HCT116 (cell line): ENCODE measurements at regions not wholly inside any gene's neighbourhood (a gene's known extent, or its start where the extent isn't known, plus 50 kb on each side); places are given as distances from the start of the nearest gene placed in this dataset.

ENCODE experiments used
- ATAC-seq: fragments of 200-7000 bp; cut with Tn5 transposase; 2 replicates; pipeline ENCODE4 v1.9.1; 2020; ENCODE audit warnings: mild to moderate bottlenecking, moderate library complexity
- BruUV-seq: library from RNA; stranded (reverse); fragments of 400-500 nt; replicated peaks from 2 replicates; lab custom pipeline; 2021; lab: Mats Ljungman, UMichigan
- CTCF ChIA-PET: fragments of 300-600 bp; sonication (Branson Sonifier 250); formaldehyde crosslinking; loops from one replicate; lab custom pipeline; 2021; ENCODE audit warnings: antibody characterized with exemption; lab: Charles Lee
- POLR2A ChIA-PET: fragments of 300-600, 350-600 bp; sonication (Branson Sonifier 250); formaldehyde crosslinking; loops from one replicate; lab custom pipeline; 2021; ENCODE audit warnings: antibody characterized with exemption; lab: Charles Lee
- RAD21 ChIA-PET, 2 experiments: fragments of 300-600 bp; sonication (Branson Sonifier 250); formaldehyde crosslinking; loops; one replicate each; lab custom pipeline; 2023; ENCODE audit warnings: low total read pairs in 2 of 2; ENCODE audit not compliant: uncharacterized antibody in 2 of 2, unreplicated experiment in 2 of 2, low non-redundant PET in 1 of 2; lab: Charles Lee
- DNase-seq: peaks from one replicate; pipeline ENCODE4 v3.0.0-alpha.2; 2010; ENCODE audit warnings: low read depth, low spot score
- H2AFZ ChIP-seq: fragments of 200-600 bp; shearing (Covaris generic), sonication (generic); 2 replicates; pipeline ENCODE4 v1.6.1; 2017; ENCODE audit warnings: low read depth, mixed run types, mixed read lengths, antibody characterized with exemption, low read length; ENCODE audit not compliant: poor library complexity, severe bottlenecking
- H3K27ac ChIP-seq: 2 replicates; pipeline ENCODE4 v1.5.1; 2012; ENCODE audit warnings: low read depth, low read length
- H3K27me3 ChIP-seq: fragments of 200-600 bp; sonication (generic); 2 replicates; pipeline ENCODE4 v1.6.1; 2016; ENCODE audit warnings: mixed run types, low read length, mixed read lengths; ENCODE audit not compliant: insufficient read depth
- H3K36me3 ChIP-seq, 2 experiments: fragments of 200-500 bp in 1 of 2; fragments of 200-600 bp in 1 of 2; sonication (Bioruptor generic) in 1 of 2; sonication (generic) in 1 of 2; 2 replicates each; pipeline versions ENCODE4 v1.5.1 to v1.6.1; 2014 to 2016; ENCODE audit warnings: low read length in 2 of 2, inconsistent platforms in 1 of 2, mixed read lengths in 1 of 2, mixed run types in 1 of 2; ENCODE audit not compliant: insufficient read depth in 2 of 2, control insufficient read depth in 1 of 2
- H3K4me1 ChIP-seq, 2 experiments: fragments of 200-600 bp in 1 of 2; sonication (generic) in 1 of 2; 2 replicates each; pipeline versions ENCODE4 v1.5.1 to v1.6.1; 2012 to 2017; ENCODE audit warnings: low read length in 2 of 2, inconsistent platforms in 1 of 2, mild to moderate bottlenecking in 1 of 2, mixed read lengths in 1 of 2, mixed run types in 1 of 2, moderate library complexity in 1 of 2; ENCODE audit not compliant: insufficient read depth in 2 of 2, control insufficient read depth in 1 of 2
- H3K4me2 ChIP-seq: fragments of 200-600 bp; sonication (generic); 2 replicates; pipeline ENCODE4 v1.6.1; 2017; ENCODE audit warnings: mixed run types, low read length, mixed read lengths
- H3K4me3 ChIP-seq, 2 experiments: fragments of 200-600 bp in 1 of 2; sonication (generic) in 1 of 2; replicated peaks in 1 of 2; 2 replicates each; pipeline ENCODE4 v1.5.1; 2011 to 2016; ENCODE audit warnings: low read length in 2 of 2, control low read depth in 1 of 2, low read depth in 1 of 2, mild to moderate bottlenecking in 1 of 2, mixed read lengths in 1 of 2, mixed run types in 1 of 2
- H3K79me2 ChIP-seq: fragments of 200-600 bp; sonication (generic); 2 replicates; pipeline ENCODE4 v1.6.1; 2017; ENCODE audit warnings: mild to moderate bottlenecking, mixed run types, low read length, moderate library complexity, mixed read lengths; ENCODE audit not compliant: insufficient read depth
- H3K9ac ChIP-seq: fragments of 200-600 bp; sonication (generic); 2 replicates; pipeline ENCODE4 v1.6.1; 2016; ENCODE audit warnings: low read length, mixed read lengths
- H3K9me2 ChIP-seq: fragments of 200-600 bp; sonication (generic), shearing (Covaris generic); 2 replicates; pipeline ENCODE4 v1.6.1; 2017; ENCODE audit warnings: mixed run types, mild to moderate bottlenecking, moderate library complexity; ENCODE audit not compliant: insufficient read depth
- H3K9me3 ChIP-seq, 2 experiments: fragments of 200-500 bp in 1 of 2; fragments of 200-600 bp in 1 of 2; sonication (Bioruptor generic) in 1 of 2; sonication (generic) in 1 of 2; 2 replicates each; pipeline ENCODE4 v1.6.1; 2014 to 2017; ENCODE audit warnings: low read length in 2 of 2, mixed read lengths in 2 of 2, inconsistent platforms in 1 of 2, low read depth in 1 of 2, mild to moderate bottlenecking in 1 of 2, mixed run types in 1 of 2, moderate library complexity in 1 of 2; ENCODE audit not compliant: control insufficient read depth in 1 of 2, insufficient read depth in 1 of 2
- H4K20me1 ChIP-seq: fragments of 200-600 bp; sonication (generic), shearing (Covaris generic); 2 replicates; pipeline ENCODE4 v1.6.1; 2017; ENCODE audit warnings: mixed run types, mild to moderate bottlenecking, moderate library complexity; ENCODE audit not compliant: insufficient read depth
- CBX3 ChIP-seq: IDR thresholded peaks from 2 replicates; pipeline ENCODE4 v1.6.1; 2012; ENCODE audit warnings: low read depth
- CTCF ChIP-seq, 3 experiments: fragments of 200-600 bp in 1 of 3; sonication (generic) in 1 of 3; IDR thresholded peaks in 2 of 3; conservative IDR thresholded peaks in 1 of 3; 2 replicates each; pipeline ENCODE4 v1.5.1; 2012 to 2017; ENCODE audit warnings: low read depth in 2 of 3, low read length in 2 of 3, antibody characterized with exemption in 1 of 3, borderline replicate concordance in 1 of 3, control low read depth in 1 of 3, mild to moderate bottlenecking in 1 of 3, mixed read lengths in 1 of 3, mixed run types in 1 of 3, moderate library complexity in 1 of 3; ENCODE audit not compliant: insufficient read depth in 1 of 3
- RAD21 ChIP-seq: IDR thresholded peaks from 2 replicates; pipeline ENCODE4 v1.6.1; 2012; ENCODE audit warnings: low read depth, mild to moderate bottlenecking
- ZFX ChIP-seq: fragments of 450-650 bp; IDR thresholded peaks from 2 replicates; pipeline ENCODE4 v1.6.1; 2017
- intact Hi-C: fragments of 100-400 bp; cut with micrococcal nuclease; formaldehyde crosslinking; loops from 2 replicates; pipeline ENCODE4 v1.10.0; 2022

- Histone ChIP-seq H3K9me2 (no peaks in the 10 kb centered on the region), H3K9ac (no peak overlapping the region), H3K27me3 (no peaks in the 10 kb centered on the region), H3K4me3 (no peak overlapping the region), H3K9me3 (no peaks in the 10 kb centered on the region), H2AFZ (no peak overlapping the region), H3K36me3 (no peaks in the 10 kb centered on the region), H3K79me2 (peaks cover 18% of the 10 kb centered on the region; the same call in 1 of the 2 replicates), H3K4me2 (no peak overlapping the region), H3K27ac (no peak overlapping the region), H4K20me1 (no peaks in the 10 kb centered on the region), H3K4me1 (peaks cover under 1 to 4% of the 10 kb centered on the region in 2 experiments; a peak in 3 of 4 replicates)
- BruUV-seq: no TSS peak
- intact Hi-C loops: no loop called here
- DNase-seq (no peak), ATAC-seq (peak; percentile 63; the same call in 1 of the 2 replicates)
- ChIA-PET POLR2A (no interaction called here), RAD21 (interaction anchor here in 1 of 2 experiments (1.4 kb wide), 1 partner anchor 49 kb away, joined by 5 read pairs; no protein-coding TSS in a partner anchor), CTCF (interaction anchor here (0.6 to 1.8 kb wide), 4 partner anchors 19 to 49 kb away, joined by 3 to 16 read pairs (median 4); no protein-coding TSS in a partner anchor)
- TF ChIP-seq ZFX: no peak
- peak; percentile 56 for TF ChIP-seq RAD21
- peak; percentile 14 to 16 (median 15); a peak in 1 of 6 replicates for TF ChIP-seq CTCF (IDR thresholded peaks at IDR 0.05 in 2 of 3, conservative IDR thresholded peaks at IDR 0.05 in 1 of 3; ENCODE audit: borderline replicate concordance in 1 of 3, insufficient read depth in 1 of 3, low read depth in 2 of 3, low read length in 2 of 3)
Measured at GRCh38 chr14:73777420-73777819, 63.2 kb upstream of the PNMA1 start.

- Histone ChIP-seq H3K9me3 (no peaks in the 10 kb centered on the region), H3K4me1 (peaks cover 13 to 17% of the 10 kb centered on the region in 2 experiments; a peak in 3 of 4 replicates), H2AFZ (no peak overlapping the region), H3K27me3 (no peaks in the 10 kb centered on the region), H3K9me2 (no peaks in the 10 kb centered on the region), H4K20me1 (no peaks in the 10 kb centered on the region), H3K4me3 (no peak overlapping the region), H3K36me3 (no peaks in the 10 kb centered on the region), H3K27ac (no peak overlapping the region), H3K79me2 (peaks cover 18% of the 10 kb centered on the region; the same call in 1 of the 2 replicates), H3K4me2 (no peak overlapping the region), H3K9ac (no peak overlapping the region)
- CTCF ChIA-PET: no interaction called here
- no peak for TF ChIP-seq CBX3
- no TSS peak for BruUV-seq
- DNase-seq: no peak
- RAD21 ChIA-PET: no interaction called here
- intact Hi-C loops: no loop called here
- POLR2A ChIA-PET: no interaction called here
- no peak for ATAC-seq
Measured at GRCh38 chr14:73776194-73776537, 62.0 kb upstream of the PNMA1 start.
